AG04450 (cell line): ENCODE measurements at regions not wholly inside any gene's neighbourhood (a gene's known extent, or its start where the extent isn't known, plus 50 kb on each side); places are given as distances from the start of the nearest gene placed in this dataset.

Experiments
- CTCF ChIA-PET: fragments of 300-600, 350-600 bp; formaldehyde crosslinking; extraction: SDS; loops from one replicate; lab custom pipeline; 2022; ENCODE audit warnings: antibody characterized with exemption, inconsistent platforms; lab: Charles Lee
- POLR2A ChIA-PET: fragments of 350-600 bp; formaldehyde crosslinking; extraction: SDS; loops from one replicate; lab custom pipeline; 2021; ENCODE audit warnings: antibody characterized with exemption, inconsistent platforms; lab: Yijun Ruan, JAX
- DNase-seq: peaks from one replicate; pipeline ENCODE4 v3.0.0-alpha.2; 2011; ENCODE audit warnings: low read depth, low spot score
- H3K27ac ChIP-seq: one replicate; pipeline ENCODE4 v1.5.1; 2012; ENCODE audit warnings: low read depth, low read length, control low read depth
- H3K27me3 ChIP-seq: one replicate; pipeline ENCODE4 v1.6.0; 2012; ENCODE audit warnings: low read length; ENCODE audit not compliant: control insufficient read depth, insufficient read depth
- H3K4me3 ChIP-seq: 2 replicates; pipeline ENCODE4 v1.5.1; 2011; ENCODE audit warnings: mild to moderate bottlenecking, low read depth, low read length, control low read depth
- H3K9me3 ChIP-seq: 2 replicates; pipeline ENCODE4 v1.5.1; 2012; ENCODE audit warnings: low read length; ENCODE audit not compliant: control insufficient read depth, insufficient read depth
- TF ChIP-seq, protein P1 (sequence below): IDR thresholded peaks from 2 replicates; pipeline ENCODE4 v1.5.1; 2011; ENCODE audit warnings: low read depth, low read length, control low read depth, inconsistent platforms

DNA sequence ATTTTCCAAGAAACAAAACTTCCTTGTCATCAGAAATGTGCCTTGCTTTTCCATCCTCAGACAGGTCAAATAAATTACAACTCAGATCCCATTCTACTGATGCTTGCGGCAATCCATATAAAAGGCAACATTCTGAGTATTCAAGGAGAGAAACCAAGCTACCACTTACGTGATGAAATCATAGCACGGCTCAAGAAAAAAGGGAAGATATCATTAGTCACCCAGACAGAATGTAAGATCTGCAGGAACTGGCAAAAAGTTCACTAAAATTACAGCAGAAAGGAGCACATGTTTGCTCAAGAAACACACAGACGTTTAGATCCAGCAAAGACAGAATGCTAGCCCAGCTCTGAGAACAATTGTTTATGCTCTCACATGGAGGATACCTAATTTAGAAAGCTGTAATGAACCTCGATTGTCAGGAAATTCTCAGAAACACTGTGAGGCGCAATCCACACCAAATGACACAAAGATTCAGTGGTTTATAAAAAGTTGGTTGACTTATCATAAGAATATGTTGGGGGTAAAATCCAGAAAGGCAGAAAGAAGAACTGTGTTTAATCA, 304.2 kb downstream of the ADGRG6 start:
- peak; percentile 10 for DNase-seq
- H3K4me3 ChIP-seq = no peak overlapping the region
- ChIA-PET CTCF (no interaction called here), POLR2A (no interaction called here)
- no peaks in the 10 kb centered on the region for H3K27me3 ChIP-seq
- TF ChIP-seq, protein P1, sequence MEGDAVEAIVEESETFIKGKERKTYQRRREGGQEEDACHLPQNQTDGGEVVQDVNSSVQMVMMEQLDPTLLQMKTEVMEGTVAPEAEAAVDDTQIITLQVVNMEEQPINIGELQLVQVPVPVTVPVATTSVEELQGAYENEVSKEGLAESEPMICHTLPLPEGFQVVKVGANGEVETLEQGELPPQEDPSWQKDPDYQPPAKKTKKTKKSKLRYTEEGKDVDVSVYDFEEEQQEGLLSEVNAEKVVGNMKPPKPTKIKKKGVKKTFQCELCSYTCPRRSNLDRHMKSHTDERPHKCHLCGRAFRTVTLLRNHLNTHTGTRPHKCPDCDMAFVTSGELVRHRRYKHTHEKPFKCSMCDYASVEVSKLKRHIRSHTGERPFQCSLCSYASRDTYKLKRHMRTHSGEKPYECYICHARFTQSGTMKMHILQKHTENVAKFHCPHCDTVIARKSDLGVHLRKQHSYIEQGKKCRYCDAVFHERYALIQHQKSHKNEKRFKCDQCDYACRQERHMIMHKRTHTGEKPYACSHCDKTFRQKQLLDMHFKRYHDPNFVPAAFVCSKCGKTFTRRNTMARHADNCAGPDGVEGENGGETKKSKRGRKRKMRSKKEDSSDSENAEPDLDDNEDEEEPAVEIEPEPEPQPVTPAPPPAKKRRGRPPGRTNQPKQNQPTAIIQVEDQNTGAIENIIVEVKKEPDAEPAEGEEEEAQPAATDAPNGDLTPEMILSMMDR = no peak
- H3K9me3 ChIP-seq = no peaks in the 10 kb centered on the region
- H3K27ac ChIP-seq = no peak overlapping the region

DNA sequence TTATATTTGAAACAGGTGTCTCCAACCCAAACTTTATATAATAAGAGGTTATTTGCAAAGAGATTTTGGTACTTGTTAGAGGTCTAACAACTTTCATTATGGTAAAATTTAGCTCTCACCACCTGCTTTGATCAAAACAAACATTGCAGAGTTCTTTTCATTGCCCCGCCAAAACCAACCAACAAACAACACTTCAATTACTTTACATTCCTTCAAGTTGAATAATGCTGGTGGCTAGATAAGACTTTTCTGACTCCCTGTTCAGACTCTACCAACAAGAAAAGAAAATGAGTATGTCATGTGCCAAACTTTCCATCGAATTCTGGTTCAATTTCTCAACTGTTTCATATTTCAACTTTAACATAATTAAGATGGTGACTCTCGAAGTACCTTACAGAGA, 311.1 kb downstream of the ADGRG6 start:
- DNase-seq = no peak
- H3K4me3 ChIP-seq = no peak overlapping the region
- no peaks in the 10 kb centered on the region for H3K27me3 ChIP-seq
- ChIA-PET CTCF (no interaction called here), POLR2A (no interaction called here)
- no peaks in the 10 kb centered on the region for H3K9me3 ChIP-seq
- no peak overlapping the region for H3K27ac ChIP-seq
- TF ChIP-seq, protein P1 = no peak

DNA sequence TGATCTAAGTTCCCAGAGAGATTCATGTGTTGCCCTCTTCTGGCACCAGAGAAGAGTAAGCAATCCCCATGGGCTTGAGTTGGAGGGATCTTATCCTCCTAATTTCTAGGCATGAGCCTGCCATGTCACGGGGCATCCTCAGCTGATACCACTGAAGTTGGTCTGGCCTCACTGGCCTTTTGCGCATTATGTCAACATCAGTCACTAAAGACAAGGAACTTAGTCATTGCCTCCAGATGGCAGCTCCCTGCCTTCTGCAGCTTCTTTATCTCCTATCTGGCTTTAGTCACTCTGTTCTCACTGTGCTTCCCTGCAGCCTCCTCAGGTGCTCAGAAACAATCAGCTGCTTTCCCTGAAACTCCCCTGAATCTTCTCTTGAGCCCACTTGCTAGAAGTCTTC, 312.2 kb downstream of the ADGRG6 start:
- POLR2A ChIA-PET = no interaction called here
- CTCF ChIA-PET = no interaction called here
- H3K27me3 ChIP-seq = peaks cover 2% of the 10 kb centered on the region
- no peak for DNase-seq
- no peak overlapping the region for H3K27ac ChIP-seq
- TF ChIP-seq, protein P1 = no peak
- no peak overlapping the region for H3K4me3 ChIP-seq
- H3K9me3 ChIP-seq = no peaks in the 10 kb centered on the region

DNA sequence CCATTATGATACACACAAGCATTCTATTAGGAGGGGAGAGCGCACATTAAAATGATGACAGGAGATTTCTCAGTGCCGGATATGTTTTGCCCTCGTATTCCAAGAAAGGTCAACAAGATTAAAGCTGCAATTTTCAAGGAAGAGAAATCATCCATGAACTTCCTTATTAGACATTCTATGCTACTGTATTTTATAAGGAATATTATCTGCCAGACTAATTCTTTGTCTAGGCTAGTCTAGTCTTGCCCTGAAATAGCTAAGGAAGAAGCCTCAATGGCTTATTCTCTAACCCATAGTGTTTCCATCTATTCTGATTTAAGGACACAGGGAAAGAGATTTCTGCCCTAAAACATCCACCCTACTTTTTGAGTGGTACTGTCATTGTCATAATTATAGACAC, 315.4 kb downstream of the ADGRG6 start:
- H3K27me3 ChIP-seq = peaks cover 2% of the 10 kb centered on the region
- DNase-seq = no peak
- CTCF ChIA-PET = no interaction called here
- TF ChIP-seq, protein P1 = no peak
- POLR2A ChIA-PET = no interaction called here
- H3K4me3 ChIP-seq = no peak overlapping the region
- no peaks in the 10 kb centered on the region for H3K9me3 ChIP-seq
- H3K27ac ChIP-seq = no peak overlapping the region

DNA sequence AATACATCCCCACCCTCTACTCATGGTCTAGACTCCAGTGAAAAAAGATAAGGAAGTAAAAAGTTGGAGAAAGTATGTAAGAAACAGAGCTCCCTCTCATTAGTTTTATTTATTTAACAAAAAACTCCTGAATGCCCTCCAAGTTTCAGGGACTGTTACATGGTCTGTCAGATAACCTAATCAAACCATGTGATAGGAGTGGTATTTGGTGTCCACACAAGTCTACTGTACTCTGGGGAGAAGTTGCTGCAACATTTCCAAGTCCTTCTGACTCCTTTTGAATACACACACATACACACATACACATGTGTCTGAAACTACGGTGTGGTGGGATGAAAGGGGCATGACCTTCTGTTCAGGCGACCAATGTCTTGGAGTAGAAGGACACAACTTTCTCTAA, 320.0 kb downstream of the ADGRG6 start:
- no peak overlapping the region for H3K27ac ChIP-seq
- ChIA-PET CTCF (no interaction called here), POLR2A (no interaction called here)
- TF ChIP-seq, protein P1 = no peak
- peaks cover 2% of the 10 kb centered on the region for H3K27me3 ChIP-seq
- no peaks in the 10 kb centered on the region for H3K9me3 ChIP-seq
- H3K4me3 ChIP-seq = no peak overlapping the region
- DNase-seq = no peak
